22Rv1 (cell line): ENCODE measurements at regions not wholly inside any gene's neighbourhood (a gene's known extent, or its start where the extent isn't known, plus 50 kb on each side); places are given as distances from the start of the nearest gene placed in this dataset.

Source experiments
- H3K27ac ChIP-seq: fragments of 450-650 bp; 2 replicates; pipeline ENCODE4 v1.5.1; 2017
- CTCF ChIP-seq: fragments of 450-650 bp; IDR thresholded peaks from 2 replicates; pipeline ENCODE4 v1.5.1; 2017; ENCODE audit warnings: mild to moderate bottlenecking
- ZFX ChIP-seq: fragments of 450-650 bp; IDR thresholded peaks from 2 replicates; pipeline ENCODE4 v1.6.1; 2017; ENCODE audit warnings: antibody characterized with exemption, borderline replicate concordance

DNA sequence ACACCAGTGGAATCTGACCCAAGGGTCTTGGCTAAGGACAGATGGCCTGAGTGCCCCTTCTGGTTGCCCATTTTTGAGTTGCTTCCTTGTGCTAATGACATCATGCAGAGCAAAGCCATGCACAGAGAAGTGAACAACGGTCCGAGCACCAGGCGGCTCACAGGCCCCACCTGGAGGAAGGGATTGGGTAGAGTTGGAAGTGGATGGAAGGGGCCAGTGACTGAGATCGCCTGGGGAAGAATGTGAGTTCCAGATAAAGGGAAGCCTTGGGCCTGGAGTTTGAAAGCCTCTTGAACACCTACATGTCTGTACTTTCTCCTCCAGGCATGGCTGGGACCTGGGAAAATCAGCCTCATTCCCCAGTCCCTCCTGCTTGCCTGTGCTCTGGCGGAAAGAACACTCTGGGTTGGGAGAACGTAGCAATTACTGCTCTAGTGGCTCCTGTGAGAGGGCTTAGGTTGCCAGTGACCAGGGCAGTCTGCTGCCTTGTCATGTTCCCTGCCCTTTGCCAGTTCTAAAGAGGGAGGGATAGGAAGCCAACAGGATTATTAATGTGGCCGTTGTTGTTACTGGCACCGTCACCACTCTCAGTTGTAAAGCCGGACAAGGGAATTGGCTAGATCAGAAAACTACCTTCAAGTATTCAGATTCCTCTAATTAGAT is 62.5 kb upstream of the PTPN3 start:
- no peak overlapping the region for H3K27ac ChIP-seq
- no peak for TF ChIP-seq ZFX
- TF ChIP-seq CTCF: peak; percentile 51

- no peak overlapping the region for H3K27ac ChIP-seq
- no peak for TF ChIP-seq ZFX
- TF ChIP-seq CTCF: no peak
These were observed 63.0 kb upstream of the PTPN3 start for GRCh38 chr9:109561137-109561536.

GRCh38 chr9:109568089-109568488 is 70.0 kb upstream of the PTPN3 start:
- no peak overlapping the region for H3K27ac ChIP-seq
- no peak for TF ChIP-seq CTCF
- no peak for TF ChIP-seq ZFX

- H3K27ac ChIP-seq: no peak overlapping the region
- TF ChIP-seq CTCF: no peak
- no peak for TF ChIP-seq ZFX
These were observed 70.6 kb upstream of the PTPN3 start for GRCh38 chr9:109568568-109569210.

- no peak overlapping the region for H3K27ac ChIP-seq
- no peak for TF ChIP-seq ZFX
- TF ChIP-seq CTCF: peak; percentile 79
These were observed 76.2 kb upstream of the PTPN3 start for GRCh38 chr9:109574061-109574882.

DNA sequence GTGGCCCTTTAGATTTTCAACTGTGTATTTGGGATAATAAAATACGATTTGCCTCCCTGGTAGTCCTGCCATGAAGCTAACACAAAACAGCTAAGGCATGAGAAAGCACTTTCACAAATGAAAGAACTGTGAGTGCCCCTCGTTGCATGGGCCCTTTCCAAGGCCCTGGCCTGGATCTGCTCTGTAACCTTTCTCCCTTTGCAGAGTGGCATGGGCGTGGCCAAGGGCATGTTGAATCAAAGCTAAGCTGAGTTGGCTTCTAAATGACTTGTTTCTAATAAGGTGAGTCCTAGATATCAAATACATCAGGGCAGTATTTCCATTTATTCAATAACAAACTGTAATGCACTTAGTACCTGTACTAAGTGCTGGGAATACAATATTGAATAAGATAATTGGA is 78.7 kb upstream of the PTPN3 start:
- TF ChIP-seq ZFX: no peak
- TF ChIP-seq CTCF: no peak

More for the DNA sequence above, 78.7 kb upstream of the PTPN3 start:
- H3K27ac ChIP-seq: no peak overlapping the region
